ENCODE measurements at regions not wholly inside any gene's neighbourhood (a gene's known extent, or its start where the extent isn't known, plus 50 kb on each side); places are given as distances from the start of the nearest gene placed in this dataset.

GRCh38 chr14:76941544-76941943, 87.0 kb downstream of the IRF2BPL start:
- TF ChIP-seq CTCF (conservative IDR thresholded peaks at IDR 0.05; ENCODE audit: low read depth, low read length) (no peak), EZH2 (IDR thresholded peaks at IDR 0.05; ENCODE audit: borderline replicate concordance, low read depth, low read length, poor library complexity, severe bottlenecking) (no peak)

All from A673 (cell line).